Liver (tissue), 3 donors: ENCODE measurements at regions not wholly inside any gene's neighbourhood (a gene's known extent, or its start where the extent isn't known, plus 50 kb on each side); places are given as distances from the start of the nearest gene placed in this dataset.

Source experiments
- CTCF ChIP-seq: fragments of 150-350 bp; IDR thresholded peaks from 2 replicates; pipeline ENCODE4 v1.5.1; 2017; ENCODE audit warnings: improper control_type of control experiment, low read depth, low read length; ENCODE audit not compliant: missing input control
- EGR1 ChIP-seq, 2 donors: IDR thresholded peaks; 2 replicates each; pipeline ENCODE4 v1.6.1; 2016 to 2018; ENCODE audit warnings: antibody characterized with exemption in 2 of 2, low read depth in 2 of 2
- FOXA2 ChIP-seq: IDR thresholded peaks from 2 replicates; pipeline ENCODE4 v1.6.1; 2016; ENCODE audit warnings: antibody characterized with exemption
- GABPA ChIP-seq, 2 donors: IDR thresholded peaks in 1 of 2; conservative IDR thresholded peaks in 1 of 2; 2 replicates each; pipeline ENCODE4 v1.6.1; 2016; ENCODE audit warnings: antibody characterized with exemption in 2 of 2, mild to moderate bottlenecking in 1 of 2, moderate library complexity in 1 of 2
- HNF4G ChIP-seq: IDR thresholded peaks from 2 replicates; pipeline ENCODE4 v1.6.1; 2016; ENCODE audit warnings: antibody characterized with exemption
- JUND ChIP-seq, 2 donors: IDR thresholded peaks; 2 replicates each; pipeline ENCODE4 v1.6.1; 2016; ENCODE audit warnings: antibody characterized with exemption in 2 of 2
- MAX ChIP-seq: IDR thresholded peaks from 2 replicates; pipeline ENCODE4 v1.6.1; 2016; ENCODE audit warnings: antibody characterized with exemption
- NR2F2 ChIP-seq: IDR thresholded peaks from 2 replicates; pipeline ENCODE4 v1.6.1; 2016; ENCODE audit warnings: antibody characterized with exemption
- REST ChIP-seq: IDR thresholded peaks from 2 replicates; pipeline ENCODE4 v1.6.1; 2016; ENCODE audit warnings: antibody characterized with exemption, mild to moderate bottlenecking
- RXRA ChIP-seq, 2 donors: IDR thresholded peaks; 2 replicates each; pipeline ENCODE4 v1.6.1; 2017 to 2018; ENCODE audit warnings: antibody characterized with exemption in 2 of 2, mild to moderate bottlenecking in 1 of 2
- SP1 ChIP-seq: IDR thresholded peaks from 2 replicates; pipeline ENCODE4 v1.6.1; 2018; ENCODE audit warnings: antibody characterized with exemption, mild to moderate bottlenecking
- TAF1 ChIP-seq: conservative IDR thresholded peaks from 2 replicates; pipeline ENCODE4 v1.6.1; 2016; ENCODE audit warnings: antibody characterized with exemption, mild to moderate bottlenecking
- ZBTB33 ChIP-seq: IDR thresholded peaks from 2 replicates; pipeline ENCODE4 v1.6.1; 2016; ENCODE audit warnings: antibody characterized with exemption
- donor health status: healthy.
- donor health status: healthy.

- TF ChIP-seq CTCF (no peak), REST (no peak), TAF1 (no peak), JUND (IDR thresholded peaks at IDR 0.05) (no peak), ZBTB33 (no peak), MAX (no peak), NR2F2 (no peak), FOXA2 (no peak), SP1 (no peak), HNF4G (no peak), RXRA (IDR thresholded peaks at IDR 0.05) (no peak), EGR1 (IDR thresholded peaks at IDR 0.05; ENCODE audit: low read depth in 2 of 2) (no peak), GABPA (IDR thresholded peaks at IDR 0.05 in 1 of 2, conservative IDR thresholded peaks at IDR 0.05 in 1 of 2) (no peak)
These were observed 409.1 kb upstream of the TNP1 start for GRCh38 chr2:217268978-217269377.
